Left renal cortex interstitium (tissue), 4 donors: ENCODE measurements at regions not wholly inside any gene's neighbourhood (a gene's known extent, or its start where the extent isn't known, plus 50 kb on each side); places are given as distances from the start of the nearest gene placed in this dataset.
"Not testable (repeated sequence)": the region's sequence is repeated elsewhere in the genome, so short reads cannot be mapped to it uniquely, and the experiment has no call there.

Experiments used
- DNase-seq, 4 donors: peaks; one replicate each; pipeline ENCODE4 v3.0.0-alpha.2; 2013; ENCODE audit warnings: low read depth in 4 of 4, low spot score in 2 of 4, missing footprints in 1 of 4

DNA sequence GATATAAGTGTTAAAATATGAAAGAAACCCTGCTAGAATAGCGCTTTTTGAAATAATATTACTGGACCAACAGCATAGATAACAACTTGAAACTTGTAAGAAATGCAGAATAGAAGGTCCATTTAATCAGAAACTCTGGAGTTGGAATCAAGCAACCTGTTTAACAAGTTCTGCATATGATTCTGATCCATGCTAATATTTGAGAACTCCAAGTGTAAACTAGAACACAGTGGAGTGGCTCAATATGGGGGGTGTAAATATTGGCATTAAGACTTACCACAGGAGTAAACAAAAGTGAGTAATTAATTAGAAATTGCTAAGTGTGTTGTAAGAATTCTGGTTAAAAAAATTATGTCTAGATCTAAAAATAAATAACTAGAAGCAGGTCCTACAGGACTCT lies 151.2 kb downstream of the SLITRK1 start:
- no peak for DNase-seq

GRCh38 chr13:83730674-83731073 lies 151.6 kb downstream of the SLITRK1 start:
- DNase-seq = no peak

- DNase-seq = no peak
Measured at GRCh38 chr13:83722443-83722842, 159.8 kb downstream of the SLITRK1 start.

DNA sequence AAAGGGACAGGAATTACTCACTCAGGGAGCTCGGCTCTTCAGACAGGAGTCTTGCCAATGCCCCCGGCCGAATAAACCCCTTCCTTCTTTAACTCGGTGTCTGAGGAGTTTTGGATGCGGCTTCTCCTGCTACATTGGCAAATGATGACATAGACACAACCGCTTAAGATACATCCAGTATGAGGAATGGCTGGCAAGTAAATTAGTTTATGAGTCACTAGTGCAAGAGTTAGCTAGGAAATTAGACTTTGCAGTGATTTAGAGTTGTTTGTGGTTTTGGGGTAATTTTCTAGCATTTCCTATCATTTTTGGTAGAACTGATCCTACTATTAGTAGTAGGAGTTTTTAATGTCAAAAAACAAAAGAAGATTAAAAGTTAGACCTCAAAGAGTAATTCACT lies 166.2 kb downstream of the SLITRK1 start:
- DNase-seq = no peak

- no peak for DNase-seq
Measured at GRCh38 chr13:83714236-83714635, 168.0 kb downstream of the SLITRK1 start.

DNA sequence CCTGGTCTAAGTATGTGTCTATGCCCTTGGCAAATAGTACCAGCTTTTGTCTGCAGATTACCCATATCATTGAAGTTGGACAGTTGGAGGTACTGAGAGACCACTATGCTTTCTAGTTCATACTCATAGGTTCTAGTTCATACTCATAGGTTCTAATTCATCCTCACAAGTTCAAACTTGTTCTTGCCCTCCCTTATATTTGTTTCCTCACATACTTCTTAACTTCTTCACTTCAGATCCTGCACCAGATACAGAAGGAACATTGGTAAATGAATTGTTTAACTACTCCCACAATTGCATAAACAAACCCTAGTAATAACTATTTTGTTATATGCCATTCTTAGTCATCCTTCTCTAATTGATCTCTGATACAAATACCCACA lies 172.2 kb downstream of the SLITRK1 start:
- DNase-seq = no peak

- no peak for DNase-seq
Measured at GRCh38 chr13:83709426-83710132, 172.7 kb downstream of the SLITRK1 start.

DNA sequence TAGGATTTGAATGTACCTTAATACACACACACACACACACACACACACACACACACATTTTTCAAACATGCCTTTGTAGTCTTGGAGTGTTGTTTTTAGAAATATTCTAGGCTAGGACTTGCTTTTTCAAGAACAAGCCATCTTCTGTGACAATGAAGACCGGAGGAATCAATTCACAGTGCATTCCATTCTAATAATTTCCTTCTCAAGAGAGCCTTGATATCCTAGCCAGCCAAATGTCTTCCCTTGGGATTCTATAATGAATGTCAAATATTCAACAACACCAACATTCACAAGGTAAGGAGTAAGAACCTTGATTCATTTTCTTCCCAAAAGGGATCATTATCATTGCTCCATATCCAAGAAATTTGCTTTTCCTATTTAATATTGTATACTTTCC lies 180.3 kb downstream of the SLITRK1 start:
- DNase-seq = no peak

DNA sequence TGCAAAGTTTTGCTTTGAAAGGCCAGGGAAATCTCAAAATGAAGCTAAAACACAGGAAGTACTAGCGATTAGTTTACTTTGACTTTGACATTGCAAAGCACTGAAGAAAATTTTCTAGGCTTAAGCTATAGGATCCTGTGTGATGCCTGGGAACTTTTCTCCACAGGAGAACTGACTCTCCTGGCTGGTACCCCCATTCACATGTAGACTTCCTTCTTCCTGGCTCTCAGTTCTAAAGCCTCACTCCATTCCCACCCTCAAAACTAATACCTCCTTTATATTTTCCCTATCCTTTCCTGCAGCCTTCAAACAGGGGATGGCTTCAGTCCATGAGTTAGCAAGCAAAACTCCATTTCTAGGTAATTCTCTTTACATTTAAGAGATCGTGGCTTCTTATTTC lies 189.5 kb downstream of the SLITRK1 start:
- DNase-seq = no peak

DNA sequence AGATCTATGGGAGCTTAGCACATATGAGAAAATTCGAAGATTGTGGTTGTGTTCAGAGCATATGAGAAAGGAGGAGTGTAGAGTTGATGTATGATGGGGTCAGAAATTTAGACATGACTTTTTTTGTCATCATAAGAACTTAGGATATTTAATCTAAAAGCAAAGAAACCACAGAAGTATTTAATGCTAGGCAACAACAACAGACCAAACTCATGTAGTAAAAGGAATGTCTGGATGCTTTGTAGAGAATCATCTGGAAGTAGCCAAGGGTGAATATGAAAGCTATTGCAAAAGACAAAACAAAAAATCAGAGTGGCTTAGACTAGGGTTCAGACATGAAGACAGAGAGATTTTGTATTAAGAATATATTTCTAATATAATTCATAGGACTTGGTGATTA lies 190.3 kb downstream of the SLITRK1 start:
- DNase-seq = no peak

DNA sequence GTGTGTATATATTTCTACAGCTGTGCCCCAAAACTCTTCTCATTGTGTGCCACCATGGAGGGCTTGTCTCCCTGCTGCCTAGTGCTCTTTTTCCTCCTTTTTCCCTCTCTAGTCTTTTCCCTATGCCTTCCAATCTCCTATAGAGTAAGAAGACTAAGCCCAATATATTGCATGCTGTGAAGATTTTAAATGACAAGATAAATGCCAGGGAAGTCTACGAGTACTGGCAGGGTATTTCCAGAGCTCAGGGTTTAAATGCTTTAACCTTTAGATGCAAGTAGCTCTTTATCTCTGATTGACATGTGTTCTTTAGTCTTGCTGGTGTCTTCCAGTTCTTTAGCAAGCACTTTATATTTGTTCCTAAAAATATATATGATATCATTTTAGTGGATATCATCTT lies 200.7 kb downstream of the SLITRK1 start:
- no peak for DNase-seq

DNA sequence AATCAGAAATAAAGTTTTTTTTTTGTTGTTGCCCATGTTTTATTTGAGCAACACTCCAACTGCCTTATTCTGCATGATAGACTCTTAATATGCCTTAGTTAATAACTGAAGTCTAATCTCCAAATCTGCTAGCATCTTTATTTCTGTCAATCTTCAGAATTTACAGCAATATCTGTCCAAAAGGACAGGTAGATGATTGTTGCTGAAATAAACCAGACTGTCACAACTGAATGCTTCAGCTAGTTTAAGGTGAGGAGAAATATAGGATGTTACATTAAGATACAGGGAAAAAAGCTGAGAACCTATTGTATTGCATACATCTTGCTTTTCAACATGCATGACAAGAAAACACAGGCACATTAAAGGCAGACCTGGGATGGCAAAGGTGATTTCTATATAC lies 204.3 kb downstream of the SLITRK1 start:
- DNase-seq = no peak

GRCh38 chr13:83672612-83673011 lies 209.7 kb downstream of the SLITRK1 start:
- no peak for DNase-seq

DNA sequence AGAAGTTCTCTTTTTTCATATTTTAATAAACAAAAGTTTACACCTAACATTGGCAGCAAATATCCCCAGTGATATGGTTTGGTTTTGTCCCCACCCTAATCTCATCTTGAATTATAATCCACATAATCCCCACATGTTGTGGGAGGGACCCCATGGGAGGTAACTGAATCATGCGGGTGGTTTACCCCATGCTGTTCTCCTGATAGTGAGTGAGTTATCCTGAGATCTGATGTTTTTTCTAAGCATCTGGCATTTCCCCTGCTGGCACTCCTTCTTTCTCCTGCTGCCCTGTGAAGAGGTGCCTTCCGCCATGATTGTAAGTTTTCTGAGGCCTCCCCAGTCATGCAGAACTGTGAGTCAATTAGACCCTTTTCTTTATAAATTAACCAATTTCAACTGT lies 214.7 kb downstream of the SLITRK1 start:
- DNase-seq = no peak

GRCh38 chr13:83666141-83666540 lies 216.1 kb downstream of the SLITRK1 start:
- DNase-seq = no peak

GRCh38 chr13:83657281-83657680 lies 225.0 kb downstream of the SLITRK1 start:
- no peak for DNase-seq

GRCh38 chr13:83642617-83643016 lies 239.7 kb downstream of the SLITRK1 start:
- DNase-seq = not testable (repeated sequence)

- no peak for DNase-seq
Measured at GRCh38 chr13:83634601-83635000, 247.7 kb downstream of the SLITRK1 start.

DNA sequence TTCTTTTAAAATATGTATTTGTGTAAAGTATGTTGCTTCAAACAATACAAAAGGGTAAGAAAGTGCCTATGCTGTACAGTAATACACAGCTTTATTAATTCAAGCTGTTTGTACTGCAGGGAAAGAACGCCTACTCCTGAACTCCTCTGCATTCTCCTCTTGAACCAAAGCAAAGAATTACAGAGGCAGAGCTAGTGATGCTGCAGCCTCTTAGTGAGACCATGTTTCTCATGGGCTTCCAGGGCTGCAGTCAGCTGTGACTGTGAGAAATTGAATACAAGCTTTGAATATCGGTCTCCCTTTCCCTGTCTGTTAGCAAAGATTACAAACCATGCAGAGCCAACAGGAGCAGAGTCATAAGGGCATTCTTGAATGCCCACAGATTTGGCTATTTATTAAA lies 248.5 kb downstream of the SLITRK1 start:
- peak in 1 of 4 donors; percentile 0 for DNase-seq

- DNase-seq = no peak
Measured at GRCh38 chr13:83622422-83622784, 259.9 kb downstream of the SLITRK1 start.

GRCh38 chr13:83621765-83622421 lies 260.4 kb downstream of the SLITRK1 start:
- DNase-seq = no peak

GRCh38 chr13:83620530-83621220 lies 261.6 kb downstream of the SLITRK1 start:
- no peak for DNase-seq
